GM23338 (cell line): ENCODE measurements at regions not wholly inside any gene's neighbourhood (a gene's known extent, or its start where the extent isn't known, plus 50 kb on each side); places are given as distances from the start of the nearest gene placed in this dataset.

Experiments used
- ATAC-seq: fragments of 200-7000 bp; cut with Tn5 transposase; 3 replicates; pipeline ENCODE4 v1.9.1; 2020
- DNase-seq: peaks from one replicate; pipeline ENCODE4 v3.0.0-alpha.2; 2015; ENCODE audit warnings: low spot score
- H2AFZ ChIP-seq: fragments of 200-600 bp; sonication (generic); 2 replicates; pipeline ENCODE4 v1.8.0; 2016; ENCODE audit warnings: antibody characterized with exemption, mild to moderate bottlenecking, moderate library complexity
- H3F3A ChIP-seq: fragments of 200-600 bp; sonication (generic); replicated peaks from 2 replicates; pipeline ENCODE4 v1.8.0; 2017; ENCODE audit warnings: antibody characterized with exemption, mixed run types, low read depth
- H3K27ac ChIP-seq: fragments of 200-600 bp; sonication (generic); 2 replicates; pipeline ENCODE4 v1.6.1; 2016; ENCODE audit warnings: low read depth
- H3K27me3 ChIP-seq: fragments of 200-600 bp; sonication (generic); 2 replicates; pipeline ENCODE4 v1.8.0; 2016; ENCODE audit warnings: mild to moderate bottlenecking, mixed run types, moderate library complexity; ENCODE audit not compliant: insufficient read depth
- H3K36me3 ChIP-seq: fragments of 200-600 bp; sonication (generic); 2 replicates; pipeline ENCODE4 v1.8.0; 2016; ENCODE audit warnings: mild to moderate bottlenecking; ENCODE audit not compliant: insufficient read depth
- H3K4me1 ChIP-seq: fragments of 200-600 bp; sonication (generic); 2 replicates; pipeline ENCODE4 v1.8.0; 2016; ENCODE audit warnings: mild to moderate bottlenecking, moderate library complexity; ENCODE audit not compliant: insufficient read depth
- H3K4me2 ChIP-seq: fragments of 200-600 bp; sonication (generic); 2 replicates; pipeline ENCODE4 v1.7.1; 2017; ENCODE audit warnings: mixed run types
- H3K4me3 ChIP-seq: fragments of 200-600 bp; sonication (generic); 2 replicates; pipeline ENCODE4 v1.6.1; 2016; ENCODE audit warnings: mixed run types
- H3K79me2 ChIP-seq: fragments of 200-600 bp; sonication (generic); replicated peaks from 2 replicates; pipeline ENCODE4 v1.8.0; 2017; ENCODE audit warnings: mild to moderate bottlenecking; ENCODE audit not compliant: insufficient read depth
- H3K9me2 ChIP-seq: fragments of 200-600 bp; sonication (generic); 2 replicates; pipeline ENCODE4 v1.8.0; 2017; ENCODE audit not compliant: insufficient read depth
- H4K20me1 ChIP-seq: fragments of 200-600 bp; sonication (generic); replicated peaks from 2 replicates; pipeline ENCODE4 v1.8.0; 2017; ENCODE audit warnings: mild to moderate bottlenecking; ENCODE audit not compliant: insufficient read depth
- H3K27ac Mint-ChIP-seq: 2 replicates; pipeline ENCODE4 v1.8.0; 2020; ENCODE audit warnings: inconsistent platforms, mild to moderate bottlenecking, moderate library complexity, mixed read lengths
- H3K27me3 Mint-ChIP-seq: 3 replicates; pipeline ENCODE4 v1.8.0; 2022; ENCODE audit warnings: low read depth, mild to moderate bottlenecking, moderate library complexity, mixed read lengths, inconsistent platforms; ENCODE audit not compliant: insufficient read depth, poor library complexity
- H3K36me3 Mint-ChIP-seq: 3 replicates; pipeline ENCODE4 v1.8.0; 2021; ENCODE audit warnings: low read depth, mild to moderate bottlenecking, inconsistent platforms, moderate library complexity, mixed read lengths
- H3K4me1 Mint-ChIP-seq: 3 replicates; pipeline ENCODE4 v1.8.0; 2020; ENCODE audit warnings: mild to moderate bottlenecking, inconsistent platforms, mixed read lengths
- H3K4me3 Mint-ChIP-seq: 3 replicates; pipeline ENCODE4 v1.8.0; 2021; ENCODE audit warnings: moderate library complexity, mild to moderate bottlenecking, inconsistent platforms, mixed read lengths
- H3K9me3 Mint-ChIP-seq: 3 replicates; pipeline ENCODE4 v1.8.0; 2020; ENCODE audit warnings: moderate library complexity, mild to moderate bottlenecking, inconsistent platforms, mixed read lengths
- CREB1 ChIP-seq: fragments of 250-450 bp; sonication (Bioruptor Pico); IDR thresholded peaks from 2 replicates; pipeline ENCODE4 v1.5.0; 2020; ENCODE audit warnings: low read depth, mild to moderate bottlenecking, moderate library complexity
- NANOG ChIP-seq: IDR thresholded peaks from 2 replicates; pipeline ENCODE4 v1.6.1; 2016; ENCODE audit warnings: antibody characterized with exemption, borderline replicate concordance
- STAT1 ChIP-seq: IDR thresholded peaks from one replicate; pipeline ENCODE4 v1.6.1; 2016; ENCODE audit warnings: antibody characterized with exemption; ENCODE audit not compliant: unreplicated experiment
- TF ChIP-seq, protein P1 (sequence below), 2 experiments: fragments of 200-600 bp in 1 of 2; sonication (generic) in 1 of 2; conservative IDR thresholded peaks; 2 replicates each; pipeline versions ENCODE4 v1.5.1 to v1.6.1; 2016 to 2017; ENCODE audit warnings: antibody characterized with exemption in 2 of 2, low read depth in 2 of 2, mild to moderate bottlenecking in 2 of 2, moderate library complexity in 1 of 2

DNA sequence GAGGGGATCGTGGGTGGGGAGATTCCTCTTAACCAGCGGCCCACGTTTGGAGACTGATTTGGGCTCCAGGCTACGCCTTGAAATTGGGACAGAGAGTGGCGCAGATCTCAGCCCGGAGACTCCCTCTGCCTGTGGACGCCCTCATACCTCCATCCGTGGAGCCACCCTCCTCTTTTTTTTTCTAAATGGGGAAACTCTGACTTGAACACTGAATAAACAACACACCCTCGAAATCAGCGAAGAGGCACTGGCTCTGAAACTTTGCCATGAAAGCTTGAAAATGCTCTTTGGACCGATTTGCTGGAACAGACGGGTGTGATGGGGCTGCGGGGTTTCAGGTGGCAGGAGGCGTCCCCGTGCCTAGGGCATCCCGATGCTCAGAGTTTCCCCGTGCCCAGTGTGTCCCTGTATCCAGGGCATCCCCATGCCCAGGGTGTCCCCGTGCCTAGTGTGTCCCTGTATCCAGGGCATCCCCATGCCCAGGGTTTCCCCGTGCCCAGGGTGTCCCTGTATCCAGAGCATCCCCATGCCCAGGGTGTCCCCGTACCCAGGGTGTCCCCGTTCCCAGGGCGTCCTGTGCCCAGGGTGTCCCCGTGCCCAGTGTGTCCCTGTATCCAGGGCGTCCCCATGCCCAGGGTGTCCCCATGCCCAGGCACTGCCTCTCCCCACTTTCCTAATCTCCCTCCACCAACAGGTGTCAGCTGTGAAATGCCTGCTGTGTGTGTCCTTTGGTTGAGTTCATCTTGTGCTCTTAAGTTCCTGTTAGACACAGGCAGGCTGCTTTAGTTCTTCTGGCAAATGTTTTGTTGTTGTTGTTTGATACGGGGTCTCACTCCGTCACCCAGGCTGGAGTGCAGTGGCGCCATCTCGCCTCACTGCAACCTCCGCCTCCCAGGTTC, 187.0 kb downstream of the SEC14L1 start:
- H3K27ac Mint-ChIP-seq = no peak overlapping the region

DNA sequence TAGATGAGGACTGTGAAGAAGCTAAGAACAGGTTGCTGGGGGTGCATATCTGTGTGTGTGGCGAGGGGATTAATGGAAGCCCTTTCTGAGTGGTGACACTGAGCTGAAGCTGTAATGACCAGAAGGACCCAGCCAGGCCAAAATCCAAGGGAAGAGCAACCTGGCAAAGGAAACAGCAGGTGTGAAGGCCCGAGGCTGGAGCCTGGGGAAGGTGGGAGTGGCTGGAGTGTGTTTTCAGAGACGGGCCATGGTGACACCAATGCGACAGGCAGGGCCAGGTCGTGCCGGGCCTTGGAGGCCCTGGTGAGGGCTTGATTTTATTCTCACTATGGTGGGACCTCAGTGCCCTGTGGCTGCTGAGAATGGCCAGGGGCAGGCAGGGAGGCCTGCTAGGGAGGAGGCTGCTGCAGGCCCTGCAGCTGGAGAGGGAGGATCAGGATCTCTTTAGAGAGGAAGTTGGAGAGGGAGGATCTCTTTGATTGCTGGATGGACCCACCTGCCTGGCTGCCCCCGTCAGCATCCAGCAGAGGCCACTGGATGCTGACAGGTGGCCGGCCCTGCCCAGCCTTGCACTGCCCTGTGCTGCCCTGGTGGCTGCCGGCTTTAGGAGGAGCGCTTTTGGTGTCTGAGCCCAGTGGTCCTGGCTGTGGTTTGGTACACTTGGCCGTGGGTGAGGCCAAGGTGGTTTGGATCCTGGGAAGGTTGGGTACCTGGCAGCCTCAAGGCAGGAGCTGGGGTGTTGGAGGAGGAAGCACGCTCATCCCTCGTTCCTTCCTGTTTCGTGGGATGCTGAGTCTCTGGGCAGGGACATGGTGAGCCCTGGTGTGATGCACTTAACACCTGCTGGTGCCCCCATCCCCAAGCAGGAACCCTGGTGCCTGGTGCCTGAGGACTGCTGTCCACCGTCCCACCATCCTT, 188.3 kb downstream of the SEC14L1 start:
- no peaks in the 10 kb centered on the region for H3K9me2 ChIP-seq
- peaks cover 34% of the 10 kb centered on the region for H3K79me2 ChIP-seq
- Mint-ChIP-seq H3K27me3 (peaks cover 3% of the 10 kb centered on the region), H3K36me3 (no peaks in the 10 kb centered on the region; the same call in 2 of the 3 replicates), H3K27ac (no peak overlapping the region), H3K4me3 (no peak overlapping the region), H3K4me1 (peaks cover 22% of the 10 kb centered on the region), H3K9me3 (no peaks in the 10 kb centered on the region; the same call in 2 of the 3 replicates)
- TF ChIP-seq NANOG (no peak), CREB1 (CRISPR knock-in tag) (no peak)
- TF ChIP-seq, protein P1, sequence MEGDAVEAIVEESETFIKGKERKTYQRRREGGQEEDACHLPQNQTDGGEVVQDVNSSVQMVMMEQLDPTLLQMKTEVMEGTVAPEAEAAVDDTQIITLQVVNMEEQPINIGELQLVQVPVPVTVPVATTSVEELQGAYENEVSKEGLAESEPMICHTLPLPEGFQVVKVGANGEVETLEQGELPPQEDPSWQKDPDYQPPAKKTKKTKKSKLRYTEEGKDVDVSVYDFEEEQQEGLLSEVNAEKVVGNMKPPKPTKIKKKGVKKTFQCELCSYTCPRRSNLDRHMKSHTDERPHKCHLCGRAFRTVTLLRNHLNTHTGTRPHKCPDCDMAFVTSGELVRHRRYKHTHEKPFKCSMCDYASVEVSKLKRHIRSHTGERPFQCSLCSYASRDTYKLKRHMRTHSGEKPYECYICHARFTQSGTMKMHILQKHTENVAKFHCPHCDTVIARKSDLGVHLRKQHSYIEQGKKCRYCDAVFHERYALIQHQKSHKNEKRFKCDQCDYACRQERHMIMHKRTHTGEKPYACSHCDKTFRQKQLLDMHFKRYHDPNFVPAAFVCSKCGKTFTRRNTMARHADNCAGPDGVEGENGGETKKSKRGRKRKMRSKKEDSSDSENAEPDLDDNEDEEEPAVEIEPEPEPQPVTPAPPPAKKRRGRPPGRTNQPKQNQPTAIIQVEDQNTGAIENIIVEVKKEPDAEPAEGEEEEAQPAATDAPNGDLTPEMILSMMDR (conservative IDR thresholded peaks at IDR 0.05; ENCODE audit: low read depth in 2 of 2) = no peak
- peaks cover 10% of the 10 kb centered on the region; the same call in 1 of the 2 replicates for H4K20me1 ChIP-seq
- no peak overlapping the region for H3K4me2 ChIP-seq
- DNase-seq = no peak
- H3F3A ChIP-seq = no peaks in the 10 kb centered on the region
- no peaks in the 10 kb centered on the region; the same call in 1 of the 2 replicates for H3K36me3 ChIP-seq
- no peak overlapping the region for H3K4me3 ChIP-seq
- H3K27ac ChIP-seq = no peak overlapping the region
- no peaks in the 10 kb centered on the region for H3K4me1 ChIP-seq
- ATAC-seq = no peak
- H3K27me3 ChIP-seq = no peaks in the 10 kb centered on the region
- H2AFZ ChIP-seq = no peak overlapping the region

More for the DNA sequence above, 187.0 kb downstream of the SEC14L1 start:
- peaks cover 25% of the 10 kb centered on the region for H3K79me2 ChIP-seq
- H3K27me3 ChIP-seq = no peaks in the 10 kb centered on the region
- no peaks in the 10 kb centered on the region; the same call in 2 of the 3 replicates for H3K36me3 Mint-ChIP-seq
- H3K9me3 Mint-ChIP-seq = no peaks in the 10 kb centered on the region; the same call in 2 of the 3 replicates
- no peaks in the 10 kb centered on the region for H3K9me2 ChIP-seq
- no peak overlapping the region for H3K4me2 ChIP-seq
- DNase-seq (no peak), ATAC-seq (no peak)
- no peak overlapping the region for H2AFZ ChIP-seq
- no peaks in the 10 kb centered on the region for H3K4me1 ChIP-seq
- peaks cover 4% of the 10 kb centered on the region; the same call in 1 of the 2 replicates for H4K20me1 ChIP-seq
- no peak for TF ChIP-seq STAT1
- no peak overlapping the region for H3K4me3 ChIP-seq
- H3K27me3 Mint-ChIP-seq = peaks cover 3% of the 10 kb centered on the region
- no peaks in the 10 kb centered on the region for H3K36me3 ChIP-seq
- H3F3A ChIP-seq = no peaks in the 10 kb centered on the region
- no peak overlapping the region for H3K4me3 Mint-ChIP-seq
- peaks cover 29% of the 10 kb centered on the region for H3K4me1 Mint-ChIP-seq
- H3K27ac ChIP-seq = no peak overlapping the region
